ENCODE measurements at regions not wholly inside any gene's neighbourhood (a gene's known extent, or its start where the extent isn't known, plus 50 kb on each side); places are given as distances from the start of the nearest gene placed in this dataset.
"Not testable (repeated sequence)": the region's sequence is repeated elsewhere in the genome, so short reads cannot be mapped to it uniquely, and the experiment has no call there.

- H3K27ac Mint-ChIP-seq; H3K4me1 Mint-ChIP-seq (ENCODE audit: low read depth in 2 of 2); DNase-seq (ENCODE audit: low spot score); ATAC-seq; H3K9me3 Mint-ChIP-seq; H3K4me3 Mint-ChIP-seq; H3K27me3 Mint-ChIP-seq; H3K36me3 Mint-ChIP-seq: not testable (repeated sequence)
Measured at GRCh38 chr2:121070061-121070460, 214.9 kb downstream of the TFCP2L1 start.

GRCh38 chr2:121071034-121071504 lies 213.9 kb downstream of the TFCP2L1 start:
- H3K4me1 Mint-ChIP-seq (ENCODE audit: low read depth in 2 of 2) = no peaks in the 10 kb centered on the region
- no peak for DNase-seq (ENCODE audit: low spot score)
- no peak for ATAC-seq
- no peaks in the 10 kb centered on the region for H3K9me3 Mint-ChIP-seq
- peaks cover 0 to 2% of the 10 kb centered on the region in 2 donors for H3K27me3 Mint-ChIP-seq
- no peak overlapping the region for H3K4me3 Mint-ChIP-seq
- H3K27ac Mint-ChIP-seq = no peak overlapping the region
- no peaks in the 10 kb centered on the region for H3K36me3 Mint-ChIP-seq

- H3K4me1 Mint-ChIP-seq (ENCODE audit: low read depth in 2 of 2) = no peaks in the 10 kb centered on the region
- no peak overlapping the region for H3K4me3 Mint-ChIP-seq
- H3K36me3 Mint-ChIP-seq = no peaks in the 10 kb centered on the region
- H3K27ac Mint-ChIP-seq = no peak overlapping the region
- H3K27me3 Mint-ChIP-seq = peaks cover 0 to 2% of the 10 kb centered on the region in 2 donors
- DNase-seq (ENCODE audit: low spot score) (no peak), ATAC-seq (no peak)
- H3K9me3 Mint-ChIP-seq = no peaks in the 10 kb centered on the region
Measured at GRCh38 chr2:121072784-121073183, 212.2 kb downstream of the TFCP2L1 start.

GRCh38 chr2:121073320-121074210 lies 211.4 kb downstream of the TFCP2L1 start:
- no peaks in the 10 kb centered on the region for H3K36me3 Mint-ChIP-seq
- no peak overlapping the region for H3K27ac Mint-ChIP-seq
- H3K4me1 Mint-ChIP-seq (ENCODE audit: low read depth in 2 of 2) = no peaks in the 10 kb centered on the region
- no peak for DNase-seq (ENCODE audit: low spot score)
- H3K4me3 Mint-ChIP-seq = no peak overlapping the region
- peaks cover 0 to 2% of the 10 kb centered on the region in 2 donors for H3K27me3 Mint-ChIP-seq
- no peaks in the 10 kb centered on the region for H3K9me3 Mint-ChIP-seq
- ATAC-seq = no peak

GRCh38 chr2:121074293-121074932 lies 210.6 kb downstream of the TFCP2L1 start:
- Mint-ChIP-seq H3K4me3 (no peak overlapping the region), H3K4me1 (ENCODE audit: low read depth in 2 of 2) (no peaks in the 10 kb centered on the region), H3K36me3 (no peaks in the 10 kb centered on the region), H3K27me3 (peaks cover 0 to 2% of the 10 kb centered on the region in 2 donors), H3K9me3 (no peaks in the 10 kb centered on the region), H3K27ac (no peak overlapping the region)
- ATAC-seq (peak; percentile 43 to 49), DNase-seq (ENCODE audit: low spot score) (no peak)

- DNase-seq (ENCODE audit: low spot score) = no peak
Measured at GRCh38 chr2:121075006-121075551, 209.9 kb downstream of the TFCP2L1 start.

GRCh38 chr2:121075641-121076497 lies 209.1 kb downstream of the TFCP2L1 start:
- DNase-seq (ENCODE audit: low spot score) (no peak), ATAC-seq (no peak)
- Mint-ChIP-seq H3K27ac (no peak overlapping the region), H3K36me3 (no peaks in the 10 kb centered on the region), H3K9me3 (no peaks in the 10 kb centered on the region), H3K4me3 (no peak overlapping the region), H3K27me3 (peaks cover 0 to 2% of the 10 kb centered on the region in 2 donors), H3K4me1 (ENCODE audit: low read depth in 2 of 2) (peaks cover 0 to 3% of the 10 kb centered on the region in 2 donors)

More at GRCh38 chr2:121075006-121075551, 209.9 kb downstream of the TFCP2L1 start:
- Mint-ChIP-seq H3K27me3 (peaks cover 0 to 2% of the 10 kb centered on the region in 2 donors), H3K36me3 (no peaks in the 10 kb centered on the region), H3K9me3 (no peaks in the 10 kb centered on the region), H3K4me1 (ENCODE audit: low read depth in 2 of 2) (peaks cover 0 to 2% of the 10 kb centered on the region in 2 donors), H3K4me3 (no peak overlapping the region), H3K27ac (no peak overlapping the region)
- peak; percentile 52 to 71 for ATAC-seq

- Mint-ChIP-seq H3K4me1 (ENCODE audit: low read depth in 2 of 2) (peaks cover 0 to 3% of the 10 kb centered on the region in 2 donors), H3K9me3 (no peaks in the 10 kb centered on the region), H3K4me3 (no peak overlapping the region), H3K27ac (no peak overlapping the region), H3K27me3 (peaks cover 0 to 6% of the 10 kb centered on the region in 2 donors), H3K36me3 (no peaks in the 10 kb centered on the region)
- ATAC-seq (no peak), DNase-seq (ENCODE audit: low spot score) (no peak)
Measured at GRCh38 chr2:121076498-121076820, 208.5 kb downstream of the TFCP2L1 start.

- Mint-ChIP-seq H3K27me3 (peaks cover 0 to 4% of the 10 kb centered on the region in 2 donors), H3K27ac (no peak overlapping the region), H3K36me3 (no peaks in the 10 kb centered on the region), H3K9me3 (no peaks in the 10 kb centered on the region), H3K4me3 (no peak overlapping the region), H3K4me1 (ENCODE audit: low read depth in 2 of 2) (peaks cover 0 to 3% of the 10 kb centered on the region in 2 donors)
- DNase-seq (ENCODE audit: low spot score) (peak; percentile 75), ATAC-seq (peak; percentile 45 to 66)
Measured at GRCh38 chr2:121076885-121077549, 208.0 kb downstream of the TFCP2L1 start.

- H3K27me3 Mint-ChIP-seq = peaks cover 0 to 7% of the 10 kb centered on the region in 2 donors
- DNase-seq (ENCODE audit: low spot score) (no peak), ATAC-seq (no peak)
- H3K9me3 Mint-ChIP-seq = no peaks in the 10 kb centered on the region
- no peak overlapping the region for H3K4me3 Mint-ChIP-seq
- no peak overlapping the region for H3K27ac Mint-ChIP-seq
- H3K36me3 Mint-ChIP-seq = no peaks in the 10 kb centered on the region
- peaks cover 0 to 3% of the 10 kb centered on the region in 2 donors for H3K4me1 Mint-ChIP-seq (ENCODE audit: low read depth in 2 of 2)
Measured at GRCh38 chr2:121078899-121079298, 206.1 kb downstream of the TFCP2L1 start.

GRCh38 chr2:121080013-121080772 lies 204.8 kb downstream of the TFCP2L1 start:
- H3K36me3 Mint-ChIP-seq = no peaks in the 10 kb centered on the region
- peaks cover 0 to 3% of the 10 kb centered on the region in 2 donors for H3K4me1 Mint-ChIP-seq (ENCODE audit: low read depth in 2 of 2)
- no peaks in the 10 kb centered on the region for H3K9me3 Mint-ChIP-seq
- H3K4me3 Mint-ChIP-seq = no peak overlapping the region
- ATAC-seq = no peak
- no peak overlapping the region for H3K27ac Mint-ChIP-seq
- DNase-seq (ENCODE audit: low spot score) = no peak
- peaks cover 0 to 7% of the 10 kb centered on the region in 2 donors for H3K27me3 Mint-ChIP-seq

- H3K27me3 Mint-ChIP-seq = peaks cover 0 to 7% of the 10 kb centered on the region in 2 donors
- no peak for ATAC-seq
- H3K27ac Mint-ChIP-seq = no peak overlapping the region
- H3K9me3 Mint-ChIP-seq = no peaks in the 10 kb centered on the region
- DNase-seq (ENCODE audit: low spot score) = no peak
- no peaks in the 10 kb centered on the region for H3K36me3 Mint-ChIP-seq
- H3K4me3 Mint-ChIP-seq = no peak overlapping the region
- H3K4me1 Mint-ChIP-seq (ENCODE audit: low read depth in 2 of 2) = peaks cover 0 to 3% of the 10 kb centered on the region in 2 donors
Measured at GRCh38 chr2:121081701-121082100, 203.3 kb downstream of the TFCP2L1 start.
